ENCODE measurements at regions not wholly inside any gene's neighbourhood (a gene's known extent, or its start where the extent isn't known, plus 50 kb on each side); places are given as distances from the start of the nearest gene placed in this dataset.

DNA sequence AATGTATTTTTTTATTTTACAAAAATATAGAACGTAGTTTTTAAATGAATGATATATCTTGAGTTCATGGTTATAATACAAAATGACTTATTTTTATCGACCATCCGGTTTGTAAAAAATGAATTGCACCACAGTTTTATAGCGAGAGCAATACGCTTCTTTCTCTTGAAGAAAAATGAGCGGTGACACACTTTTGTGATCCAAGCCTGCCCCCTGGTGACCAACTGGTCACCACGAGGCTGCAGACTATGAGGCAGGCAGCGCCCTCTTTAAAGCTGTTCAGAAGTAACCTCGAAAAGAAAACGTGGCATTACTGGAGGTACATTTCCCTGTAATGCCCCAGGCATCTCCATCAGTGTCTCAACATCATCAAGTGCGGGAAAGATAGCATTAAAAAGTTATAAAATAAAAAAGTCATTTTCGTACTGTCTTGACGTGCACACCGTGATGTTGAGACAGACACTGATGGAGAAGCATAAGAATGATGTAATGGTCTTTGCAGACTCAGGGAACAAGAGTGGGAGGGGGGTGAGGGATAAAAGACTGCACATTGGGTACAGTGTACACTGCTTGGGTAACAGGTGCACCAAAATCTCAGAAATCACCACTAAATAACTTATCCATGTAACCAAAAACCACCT is 734.2 kb upstream of the ADAMTS5 start:
- Histone ChIP-seq H3K36me3 (ENCODE audit: control insufficient read depth in 5 of 5, insufficient read depth in 5 of 5, low read length in 5 of 5) (no peaks in the 10 kb centered on the region), H3K27ac (ENCODE audit: low read depth, low read length) (no peak overlapping the region), H3K9me3 (ENCODE audit: control insufficient read depth in 5 of 5, low read length in 5 of 5) (no peaks in the 10 kb centered on the region), H3K9ac (ENCODE audit: low read length in 5 of 5) (no peak overlapping the region), H3K27me3 (ENCODE audit: control insufficient read depth in 5 of 5, insufficient read depth in 4 of 5, low read length in 5 of 5) (no peaks in the 10 kb centered on the region), H3K4me1 (ENCODE audit: control insufficient read depth in 5 of 5, insufficient read depth in 5 of 5, low read length in 5 of 5) (peaks cover 0 to 7% (median 0%) of the 10 kb centered on the region in 5 donors), H3K4me3 (ENCODE audit: low read depth in 1 of 5, low read length in 5 of 5) (no peak overlapping the region)

- H3K27ac ChIP-seq (ENCODE audit: low read depth, low read length): no peak overlapping the region
- H3K36me3 ChIP-seq (ENCODE audit: control insufficient read depth in 5 of 5, insufficient read depth in 5 of 5, low read length in 5 of 5): no peaks in the 10 kb centered on the region
- no peaks in the 10 kb centered on the region for H3K9me3 ChIP-seq (ENCODE audit: control insufficient read depth in 5 of 5, low read length in 5 of 5)
- peaks cover 0 to 3% (median 0%) of the 10 kb centered on the region in 5 donors for H3K4me1 ChIP-seq (ENCODE audit: control insufficient read depth in 5 of 5, insufficient read depth in 5 of 5, low read length in 5 of 5)
- no peaks in the 10 kb centered on the region for H3K27me3 ChIP-seq (ENCODE audit: control insufficient read depth in 5 of 5, insufficient read depth in 4 of 5, low read length in 5 of 5)
- H3K4me3 ChIP-seq (ENCODE audit: low read depth in 1 of 5, low read length in 5 of 5): no peak overlapping the region
- H3K9ac ChIP-seq (ENCODE audit: low read length in 5 of 5): no peak overlapping the region
Observed at GRCh38 chr21:27695246-27695645, 728.4 kb upstream of the ADAMTS5 start.

GRCh38 chr21:27694667-27695066 is 727.8 kb upstream of the ADAMTS5 start:
- Histone ChIP-seq H3K27me3 (ENCODE audit: control insufficient read depth in 5 of 5, insufficient read depth in 4 of 5, low read length in 5 of 5) (no peaks in the 10 kb centered on the region), H3K4me1 (ENCODE audit: control insufficient read depth in 5 of 5, insufficient read depth in 5 of 5, low read length in 5 of 5) (no peaks in the 10 kb centered on the region), H3K9me3 (ENCODE audit: control insufficient read depth in 5 of 5, low read length in 5 of 5) (peaks cover 0 to 2% (median 0%) of the 10 kb centered on the region in 5 donors), H3K4me3 (ENCODE audit: low read depth in 1 of 5, low read length in 5 of 5) (no peak overlapping the region), H3K36me3 (ENCODE audit: control insufficient read depth in 5 of 5, insufficient read depth in 5 of 5, low read length in 5 of 5) (no peaks in the 10 kb centered on the region), H3K27ac (ENCODE audit: low read depth, low read length) (no peak overlapping the region), H3K9ac (ENCODE audit: low read length in 5 of 5) (no peak overlapping the region)

DNA sequence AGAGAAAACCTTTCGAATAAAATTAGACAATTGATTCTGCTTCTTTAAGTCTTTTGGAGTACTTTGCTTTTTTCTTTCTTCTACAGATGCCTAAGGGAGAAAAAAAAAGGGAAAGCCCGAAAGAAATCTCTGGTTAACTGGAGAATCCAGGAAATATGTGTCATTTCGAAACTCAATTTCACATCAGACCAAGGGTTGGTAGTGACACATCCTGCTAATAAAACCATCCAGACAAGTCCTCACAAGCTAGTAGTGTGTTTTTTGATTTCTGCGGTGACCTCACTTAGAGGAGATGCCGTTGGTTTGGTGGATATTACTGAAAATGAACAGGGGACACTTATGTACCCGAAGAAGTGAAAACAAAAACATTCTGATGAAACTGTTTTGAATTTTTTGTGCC is 726.5 kb upstream of the ADAMTS5 start:
- Histone ChIP-seq H3K4me3 (ENCODE audit: low read depth in 1 of 5, low read length in 5 of 5) (no peak overlapping the region), H3K27ac (ENCODE audit: low read depth, low read length) (no peak overlapping the region), H3K9me3 (ENCODE audit: control insufficient read depth in 5 of 5, low read length in 5 of 5) (peaks cover 0 to 5% (median 0%) of the 10 kb centered on the region in 5 donors), H3K27me3 (ENCODE audit: control insufficient read depth in 5 of 5, insufficient read depth in 4 of 5, low read length in 5 of 5) (no peaks in the 10 kb centered on the region), H3K4me1 (ENCODE audit: control insufficient read depth in 5 of 5, insufficient read depth in 5 of 5, low read length in 5 of 5) (no peaks in the 10 kb centered on the region), H3K9ac (ENCODE audit: low read length in 5 of 5) (no peak overlapping the region), H3K36me3 (ENCODE audit: control insufficient read depth in 5 of 5, insufficient read depth in 5 of 5, low read length in 5 of 5) (no peaks in the 10 kb centered on the region)

DNA sequence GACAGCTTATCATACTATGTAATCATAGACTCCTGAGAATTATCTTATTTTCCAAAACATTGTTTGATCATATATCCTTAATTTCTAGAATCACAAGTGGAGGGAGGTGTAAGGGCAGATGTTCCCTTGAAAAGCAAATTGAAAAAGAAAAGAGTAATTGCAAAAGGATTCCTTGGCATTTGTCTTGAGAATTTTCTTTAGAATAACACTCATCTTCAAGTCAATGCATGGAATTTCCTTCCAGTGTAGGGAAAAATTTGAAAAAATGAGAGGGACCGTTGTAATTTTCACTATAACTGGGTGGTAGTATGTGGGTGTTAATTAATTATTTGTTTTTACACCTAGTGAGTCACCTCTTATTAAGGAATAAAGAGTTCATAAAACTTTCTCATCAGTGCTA is 724.6 kb upstream of the ADAMTS5 start:
- Histone ChIP-seq H3K36me3 (ENCODE audit: control insufficient read depth in 5 of 5, insufficient read depth in 5 of 5, low read length in 5 of 5) (no peaks in the 10 kb centered on the region), H3K9ac (ENCODE audit: low read length in 5 of 5) (no peak overlapping the region)

GRCh38 chr21:27691006-27691405 is 724.1 kb upstream of the ADAMTS5 start:
- peaks cover 0 to 5% (median 2%) of the 10 kb centered on the region in 5 donors for H3K9me3 ChIP-seq (ENCODE audit: control insufficient read depth in 5 of 5, low read length in 5 of 5)
- H3K4me1 ChIP-seq (ENCODE audit: control insufficient read depth in 5 of 5, insufficient read depth in 5 of 5, low read length in 5 of 5): no peaks in the 10 kb centered on the region
- H3K27ac ChIP-seq (ENCODE audit: low read depth, low read length): no peak overlapping the region
- no peak overlapping the region for H3K9ac ChIP-seq (ENCODE audit: low read length in 5 of 5)
- H3K4me3 ChIP-seq (ENCODE audit: low read depth in 1 of 5, low read length in 5 of 5): no peak overlapping the region
- H3K36me3 ChIP-seq (ENCODE audit: control insufficient read depth in 5 of 5, insufficient read depth in 5 of 5, low read length in 5 of 5): no peaks in the 10 kb centered on the region
- no peaks in the 10 kb centered on the region for H3K27me3 ChIP-seq (ENCODE audit: control insufficient read depth in 5 of 5, insufficient read depth in 4 of 5, low read length in 5 of 5)

More for the DNA sequence above, 724.6 kb upstream of the ADAMTS5 start:
- Histone ChIP-seq H3K27me3 (ENCODE audit: control insufficient read depth in 5 of 5, insufficient read depth in 4 of 5, low read length in 5 of 5) (no peaks in the 10 kb centered on the region), H3K4me3 (ENCODE audit: low read depth in 1 of 5, low read length in 5 of 5) (no peak overlapping the region), H3K27ac (ENCODE audit: low read depth, low read length) (no peak overlapping the region), H3K4me1 (ENCODE audit: control insufficient read depth in 5 of 5, insufficient read depth in 5 of 5, low read length in 5 of 5) (no peaks in the 10 kb centered on the region), H3K9me3 (ENCODE audit: control insufficient read depth in 5 of 5, low read length in 5 of 5) (peaks cover 0 to 5% (median 2%) of the 10 kb centered on the region in 5 donors)

GRCh38 chr21:27690426-27690825 is 723.5 kb upstream of the ADAMTS5 start:
- H3K27ac ChIP-seq (ENCODE audit: low read depth, low read length): no peak overlapping the region
- H3K9me3 ChIP-seq (ENCODE audit: control insufficient read depth in 5 of 5, low read length in 5 of 5): peaks cover 0 to 5% (median 2%) of the 10 kb centered on the region in 5 donors
- no peaks in the 10 kb centered on the region for H3K27me3 ChIP-seq (ENCODE audit: control insufficient read depth in 5 of 5, insufficient read depth in 4 of 5, low read length in 5 of 5)
- no peak overlapping the region for H3K4me3 ChIP-seq (ENCODE audit: low read depth in 1 of 5, low read length in 5 of 5)
- H3K4me1 ChIP-seq (ENCODE audit: control insufficient read depth in 5 of 5, insufficient read depth in 5 of 5, low read length in 5 of 5): no peaks in the 10 kb centered on the region
- H3K36me3 ChIP-seq (ENCODE audit: control insufficient read depth in 5 of 5, insufficient read depth in 5 of 5, low read length in 5 of 5): no peaks in the 10 kb centered on the region
- H3K9ac ChIP-seq (ENCODE audit: low read length in 5 of 5): no peak overlapping the region

DNA sequence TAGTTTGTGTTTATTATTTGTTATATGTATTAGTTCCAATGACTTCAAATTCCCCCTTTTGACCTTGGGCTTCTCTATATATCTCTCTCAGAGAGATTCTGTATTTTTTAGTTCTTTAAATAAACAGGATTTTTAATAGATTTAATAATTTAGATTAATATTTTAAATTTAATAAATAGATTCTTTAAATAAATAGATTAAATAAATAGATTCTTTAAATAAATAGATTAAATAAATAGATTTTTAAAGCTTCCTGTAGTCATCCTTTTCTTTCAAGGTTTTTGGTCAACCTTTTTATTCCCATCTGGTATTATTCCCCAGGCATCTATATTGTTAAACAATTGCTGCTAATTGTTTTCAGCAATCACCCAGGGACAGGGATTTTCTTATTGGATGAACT is 721.9 kb upstream of the ADAMTS5 start:
- Histone ChIP-seq H3K9ac (ENCODE audit: low read length in 5 of 5) (no peak overlapping the region), H3K4me1 (ENCODE audit: control insufficient read depth in 5 of 5, insufficient read depth in 5 of 5, low read length in 5 of 5) (no peaks in the 10 kb centered on the region), H3K27ac (ENCODE audit: low read depth, low read length) (no peak overlapping the region), H3K27me3 (ENCODE audit: control insufficient read depth in 5 of 5, insufficient read depth in 4 of 5, low read length in 5 of 5) (no peaks in the 10 kb centered on the region), H3K36me3 (ENCODE audit: control insufficient read depth in 5 of 5, insufficient read depth in 5 of 5, low read length in 5 of 5) (no peaks in the 10 kb centered on the region), H3K4me3 (ENCODE audit: low read depth in 1 of 5, low read length in 5 of 5) (no peak overlapping the region), H3K9me3 (ENCODE audit: control insufficient read depth in 5 of 5, low read length in 5 of 5) (peaks cover 0 to 5% (median 2%) of the 10 kb centered on the region in 5 donors)

DNA sequence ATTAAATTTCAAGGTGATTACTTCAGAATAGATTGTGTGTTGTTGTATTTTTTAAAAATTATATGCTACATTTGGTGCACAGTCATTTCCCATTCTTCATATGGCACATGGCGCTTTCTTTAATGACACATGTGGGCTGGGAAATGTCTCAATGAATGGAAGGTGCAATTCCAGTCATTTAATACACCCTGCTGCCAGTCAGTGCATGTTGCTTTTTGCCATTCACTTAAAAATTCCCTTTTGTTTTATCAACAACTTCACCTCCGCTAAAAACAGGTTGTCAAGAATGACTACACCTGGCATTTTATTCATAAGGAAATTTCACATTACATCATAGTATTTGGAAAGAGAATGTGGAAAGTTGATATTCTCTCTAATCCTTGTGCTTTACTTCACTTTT is 716.4 kb upstream of the ADAMTS5 start:
- Histone ChIP-seq H3K4me1 (ENCODE audit: control insufficient read depth in 5 of 5, insufficient read depth in 5 of 5, low read length in 5 of 5) (no peaks in the 10 kb centered on the region), H3K27me3 (ENCODE audit: control insufficient read depth in 5 of 5, insufficient read depth in 4 of 5, low read length in 5 of 5) (no peaks in the 10 kb centered on the region), H3K9me3 (ENCODE audit: control insufficient read depth in 5 of 5, low read length in 5 of 5) (peaks cover 0 to 4% (median 0%) of the 10 kb centered on the region in 5 donors), H3K4me3 (ENCODE audit: low read depth in 1 of 5, low read length in 5 of 5) (no peak overlapping the region), H3K27ac (ENCODE audit: low read depth, low read length) (no peak overlapping the region), H3K36me3 (ENCODE audit: control insufficient read depth in 5 of 5, insufficient read depth in 5 of 5, low read length in 5 of 5) (no peaks in the 10 kb centered on the region), H3K9ac (ENCODE audit: low read length in 5 of 5) (no peak overlapping the region)

DNA sequence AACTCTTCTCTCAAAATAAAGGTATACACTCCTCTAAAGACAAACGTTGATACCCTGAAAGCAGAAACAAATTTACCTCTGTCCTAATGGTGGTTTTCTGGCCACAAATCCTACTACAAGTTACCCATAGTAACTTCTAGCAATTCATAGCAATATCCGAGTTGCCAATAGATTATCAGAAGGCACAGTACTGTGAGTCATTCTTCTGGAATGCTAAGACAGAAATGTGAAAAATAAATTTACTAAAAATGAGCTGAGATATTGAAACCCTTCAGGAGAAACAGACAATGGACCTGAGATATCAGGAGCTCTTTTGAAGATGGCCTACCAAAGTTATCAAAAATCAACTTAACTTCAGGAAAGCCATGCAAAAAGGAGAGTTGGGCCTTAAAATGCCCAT is 715.0 kb upstream of the ADAMTS5 start:
- H3K27ac ChIP-seq (ENCODE audit: low read depth, low read length): no peak overlapping the region
- H3K36me3 ChIP-seq (ENCODE audit: control insufficient read depth in 5 of 5, insufficient read depth in 5 of 5, low read length in 5 of 5): no peaks in the 10 kb centered on the region
- no peaks in the 10 kb centered on the region for H3K9me3 ChIP-seq (ENCODE audit: control insufficient read depth in 5 of 5, low read length in 5 of 5)

More for the DNA sequence above, 715.0 kb upstream of the ADAMTS5 start:
- no peaks in the 10 kb centered on the region for H3K4me1 ChIP-seq (ENCODE audit: control insufficient read depth in 5 of 5, insufficient read depth in 5 of 5, low read length in 5 of 5)
- no peak overlapping the region for H3K9ac ChIP-seq (ENCODE audit: low read length in 5 of 5)
- H3K27me3 ChIP-seq (ENCODE audit: control insufficient read depth in 5 of 5, insufficient read depth in 4 of 5, low read length in 5 of 5): no peaks in the 10 kb centered on the region
- H3K4me3 ChIP-seq (ENCODE audit: low read depth in 1 of 5, low read length in 5 of 5): no peak overlapping the region

All from subcutaneous abdominal adipose tissue (tissue), 5 donors.